SK-N-SH treated with all-trans-retinoic acid at 6 μM for 48 hours (cell line): ENCODE measurements at regions not wholly inside any gene's neighbourhood (a gene's known extent, or its start where the extent isn't known, plus 50 kb on each side); places are given as distances from the start of the nearest gene placed in this dataset.
A peak's percentile ranks its signal among the peaks of the same experiment; 100 is the strongest.

Source experiments
- ATAC-seq: fragments of 200-7000 bp; cut with Tn5 transposase; 3 replicates; pipeline ENCODE4 v1.9.1; 2020; ENCODE audit warnings: mild to moderate bottlenecking, moderate library complexity
- ARNTL ChIP-seq: fragments of 450-650 bp; formaldehyde crosslinking; IDR thresholded peaks from 2 replicates; pipeline ENCODE4 v1.5.0; 2020; ENCODE audit warnings: low read depth, mild to moderate bottlenecking, moderate library complexity, borderline replicate concordance
- BACH2 ChIP-seq: fragments of 250-450 bp; sonication (Bioruptor Pico); IDR thresholded peaks from 2 replicates; pipeline ENCODE4 v1.9.0; 2021; ENCODE audit warnings: mild to moderate bottlenecking, borderline replicate concordance
- CSDC2 ChIP-seq: fragments of 250-450 bp; sonication (Bioruptor Pico); IDR thresholded peaks from 2 replicates; pipeline ENCODE4 v1.5.0; 2020; ENCODE audit warnings: mild to moderate bottlenecking, moderate library complexity
- ESRRG ChIP-seq: fragments of 250-450 bp; sonication (Bioruptor Pico); IDR thresholded peaks from 2 replicates; pipeline ENCODE4 v1.6.1; 2021; ENCODE audit warnings: mild to moderate bottlenecking
- GLIS3 ChIP-seq: fragments of 250-450 bp; sonication (Bioruptor Pico); IDR thresholded peaks from 2 replicates; pipeline ENCODE4 v1.5.0; 2020; ENCODE audit warnings: mild to moderate bottlenecking, moderate library complexity
- ISL1 ChIP-seq: fragments of 250-450 bp; sonication (Bioruptor Pico); IDR thresholded peaks from 2 replicates; pipeline ENCODE4 v2.1.2; 2022; ENCODE audit warnings: mild to moderate bottlenecking, moderate library complexity
- OSR1 ChIP-seq: fragments of 250-450 bp; sonication (Bioruptor Pico); IDR thresholded peaks from 2 replicates; pipeline ENCODE4 v1.8.0; 2022; ENCODE audit warnings: moderate library complexity, mild to moderate bottlenecking, inconsistent platforms
- PPARA ChIP-seq: fragments of 250-450 bp; sonication (Bioruptor Pico); IDR thresholded peaks from 2 replicates; pipeline ENCODE4 v1.5.0; 2020; ENCODE audit warnings: mild to moderate bottlenecking, borderline replicate concordance
- RARB ChIP-seq: fragments of 250-450 bp; sonication (Bioruptor Pico); IDR thresholded peaks from 2 replicates; pipeline ENCODE4 v1.8.0; 2021; ENCODE audit warnings: mild to moderate bottlenecking, moderate library complexity
- SNAI2 ChIP-seq: fragments of 250-450 bp; sonication (Bioruptor Pico); IDR thresholded peaks from 2 replicates; pipeline ENCODE4 v1.5.0; 2020; ENCODE audit warnings: mild to moderate bottlenecking, moderate library complexity
- TCF4 ChIP-seq: fragments of 250-450 bp; sonication (Bioruptor Pico); IDR thresholded peaks from 2 replicates; pipeline ENCODE4 v1.8.0; 2021; ENCODE audit warnings: mild to moderate bottlenecking, moderate library complexity, borderline replicate concordance
- TOX ChIP-seq: fragments of 250-450 bp; sonication (Bioruptor Pico); IDR thresholded peaks from 2 replicates; pipeline ENCODE4 v1.8.0; 2021; ENCODE audit warnings: mild to moderate bottlenecking, moderate library complexity, borderline replicate concordance
- ZC3H10 ChIP-seq: fragments of 250-450 bp; sonication (Bioruptor Pico); IDR thresholded peaks from 2 replicates; pipeline ENCODE4 v1.5.1; 2021; ENCODE audit warnings: mild to moderate bottlenecking, moderate library complexity
- ZFP3 ChIP-seq: fragments of 250-450 bp; sonication (Bioruptor Pico); IDR thresholded peaks from 2 replicates; pipeline ENCODE4 v1.5.0; 2020; ENCODE audit warnings: mild to moderate bottlenecking, moderate library complexity
- ZFP30 ChIP-seq: fragments of 450-650 bp; formaldehyde crosslinking; IDR thresholded peaks from 2 replicates; pipeline ENCODE4 v1.5.0; 2022; ENCODE audit warnings: mild to moderate bottlenecking, moderate library complexity
- ZNF565 ChIP-seq: fragments of 450-650 bp; formaldehyde crosslinking; conservative IDR thresholded peaks from 2 replicates; pipeline ENCODE4 v1.5.0; 2020; ENCODE audit warnings: low read depth, mild to moderate bottlenecking, moderate library complexity
- ZNF70 ChIP-seq: fragments of 450-650 bp; formaldehyde crosslinking; IDR thresholded peaks from 2 replicates; pipeline ENCODE4 v1.5.0; 2020; ENCODE audit warnings: mild to moderate bottlenecking, moderate library complexity
- ZNF8 ChIP-seq: fragments of 450-650 bp; formaldehyde crosslinking; IDR thresholded peaks from 2 replicates; pipeline ENCODE4 v1.5.0; 2020; ENCODE audit warnings: mild to moderate bottlenecking, moderate library complexity
- TF ChIP-seq, protein P1 (sequence below): fragments of 250-450 bp; sonication (Bioruptor Pico); IDR thresholded peaks from 2 replicates; pipeline ENCODE4 v1.5.0; 2020; ENCODE audit warnings: mild to moderate bottlenecking, moderate library complexity
- TF ChIP-seq, protein P2 (sequence below): fragments of 250-450 bp; sonication (Bioruptor Pico); IDR thresholded peaks from 2 replicates; pipeline ENCODE4 v1.8.0; 2020; ENCODE audit warnings: mild to moderate bottlenecking, moderate library complexity, borderline replicate concordance
- TF ChIP-seq, protein P3 (sequence below): fragments of 250-450 bp; sonication (Bioruptor Pico); IDR thresholded peaks from 2 replicates; pipeline ENCODE4 v1.5.1; 2020; ENCODE audit warnings: low read depth, mild to moderate bottlenecking, moderate library complexity
- TF ChIP-seq, protein P4 (sequence below): fragments of 250-450 bp; sonication (Bioruptor Pico); IDR thresholded peaks from 2 replicates; pipeline ENCODE4 v1.8.0; 2021; ENCODE audit warnings: low read depth, mild to moderate bottlenecking, moderate library complexity, borderline replicate concordance
- TF ChIP-seq, protein P5 (sequence below): fragments of 250-450 bp; sonication (Bioruptor Pico); IDR thresholded peaks from 2 replicates; pipeline ENCODE4 v1.5.1; 2021; ENCODE audit warnings: mild to moderate bottlenecking, moderate library complexity

DNA sequence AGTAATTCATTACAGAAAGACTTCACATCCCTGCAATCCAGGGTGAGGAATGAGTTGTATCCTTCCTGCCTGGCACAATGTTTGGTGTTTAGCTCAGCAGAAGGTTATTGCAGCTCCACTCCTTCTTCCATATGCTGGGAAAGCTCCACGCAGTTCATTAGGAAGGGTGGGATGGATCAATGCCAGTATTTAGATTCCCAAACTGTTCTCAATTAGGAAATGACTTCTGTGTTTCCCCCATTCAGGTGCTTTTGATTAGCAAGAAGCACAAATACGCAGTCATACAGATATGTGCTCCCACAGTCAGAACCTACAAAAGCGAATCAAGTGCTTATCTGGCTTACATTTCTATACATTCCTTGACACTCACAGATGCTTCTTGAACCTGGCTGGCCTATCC is 340.6 kb downstream of the NYAP2 start:
- TF ChIP-seq, protein P1, sequence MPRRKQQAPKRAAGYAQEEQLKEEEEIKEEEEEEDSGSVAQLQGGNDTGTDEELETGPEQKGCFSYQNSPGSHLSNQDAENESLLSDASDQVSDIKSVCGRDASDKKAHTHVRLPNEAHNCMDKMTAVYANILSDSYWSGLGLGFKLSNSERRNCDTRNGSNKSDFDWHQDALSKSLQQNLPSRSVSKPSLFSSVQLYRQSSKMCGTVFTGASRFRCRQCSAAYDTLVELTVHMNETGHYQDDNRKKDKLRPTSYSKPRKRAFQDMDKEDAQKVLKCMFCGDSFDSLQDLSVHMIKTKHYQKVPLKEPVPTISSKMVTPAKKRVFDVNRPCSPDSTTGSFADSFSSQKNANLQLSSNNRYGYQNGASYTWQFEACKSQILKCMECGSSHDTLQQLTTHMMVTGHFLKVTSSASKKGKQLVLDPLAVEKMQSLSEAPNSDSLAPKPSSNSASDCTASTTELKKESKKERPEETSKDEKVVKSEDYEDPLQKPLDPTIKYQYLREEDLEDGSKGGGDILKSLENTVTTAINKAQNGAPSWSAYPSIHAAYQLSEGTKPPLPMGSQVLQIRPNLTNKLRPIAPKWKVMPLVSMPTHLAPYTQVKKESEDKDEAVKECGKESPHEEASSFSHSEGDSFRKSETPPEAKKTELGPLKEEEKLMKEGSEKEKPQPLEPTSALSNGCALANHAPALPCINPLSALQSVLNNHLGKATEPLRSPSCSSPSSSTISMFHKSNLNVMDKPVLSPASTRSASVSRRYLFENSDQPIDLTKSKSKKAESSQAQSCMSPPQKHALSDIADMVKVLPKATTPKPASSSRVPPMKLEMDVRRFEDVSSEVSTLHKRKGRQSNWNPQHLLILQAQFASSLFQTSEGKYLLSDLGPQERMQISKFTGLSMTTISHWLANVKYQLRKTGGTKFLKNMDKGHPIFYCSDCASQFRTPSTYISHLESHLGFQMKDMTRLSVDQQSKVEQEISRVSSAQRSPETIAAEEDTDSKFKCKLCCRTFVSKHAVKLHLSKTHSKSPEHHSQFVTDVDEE (CRISPR knock-in tag) = no peak
- TF ChIP-seq GLIS3 (CRISPR knock-in tag) = no peak
- no peak for TF ChIP-seq TCF4 (CRISPR knock-in tag)
- TF ChIP-seq SNAI2 (CRISPR knock-in tag) = no peak
- TF ChIP-seq ISL1 (CRISPR knock-in tag) = no peak
- TF ChIP-seq, protein P2, sequence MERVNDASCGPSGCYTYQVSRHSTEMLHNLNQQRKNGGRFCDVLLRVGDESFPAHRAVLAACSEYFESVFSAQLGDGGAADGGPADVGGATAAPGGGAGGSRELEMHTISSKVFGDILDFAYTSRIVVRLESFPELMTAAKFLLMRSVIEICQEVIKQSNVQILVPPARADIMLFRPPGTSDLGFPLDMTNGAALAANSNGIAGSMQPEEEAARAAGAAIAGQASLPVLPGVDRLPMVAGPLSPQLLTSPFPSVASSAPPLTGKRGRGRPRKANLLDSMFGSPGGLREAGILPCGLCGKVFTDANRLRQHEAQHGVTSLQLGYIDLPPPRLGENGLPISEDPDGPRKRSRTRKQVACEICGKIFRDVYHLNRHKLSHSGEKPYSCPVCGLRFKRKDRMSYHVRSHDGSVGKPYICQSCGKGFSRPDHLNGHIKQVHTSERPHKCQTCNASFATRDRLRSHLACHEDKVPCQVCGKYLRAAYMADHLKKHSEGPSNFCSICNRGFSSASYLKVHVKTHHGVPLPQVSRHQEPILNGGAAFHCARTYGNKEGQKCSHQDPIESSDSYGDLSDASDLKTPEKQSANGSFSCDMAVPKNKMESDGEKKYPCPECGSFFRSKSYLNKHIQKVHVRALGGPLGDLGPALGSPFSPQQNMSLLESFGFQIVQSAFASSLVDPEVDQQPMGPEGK (CRISPR knock-in tag) = no peak
- TF ChIP-seq TOX (CRISPR knock-in tag) = no peak
- TF ChIP-seq ZFP30 (CRISPR knock-in tag) = no peak
- TF ChIP-seq ZNF565 (CRISPR knock-in tag) = no peak
- TF ChIP-seq ZC3H10 (CRISPR knock-in tag) = no peak
- no peak for TF ChIP-seq BACH2 (CRISPR knock-in tag)
- TF ChIP-seq ARNTL (CRISPR knock-in tag) = no peak
- TF ChIP-seq, protein P3, sequence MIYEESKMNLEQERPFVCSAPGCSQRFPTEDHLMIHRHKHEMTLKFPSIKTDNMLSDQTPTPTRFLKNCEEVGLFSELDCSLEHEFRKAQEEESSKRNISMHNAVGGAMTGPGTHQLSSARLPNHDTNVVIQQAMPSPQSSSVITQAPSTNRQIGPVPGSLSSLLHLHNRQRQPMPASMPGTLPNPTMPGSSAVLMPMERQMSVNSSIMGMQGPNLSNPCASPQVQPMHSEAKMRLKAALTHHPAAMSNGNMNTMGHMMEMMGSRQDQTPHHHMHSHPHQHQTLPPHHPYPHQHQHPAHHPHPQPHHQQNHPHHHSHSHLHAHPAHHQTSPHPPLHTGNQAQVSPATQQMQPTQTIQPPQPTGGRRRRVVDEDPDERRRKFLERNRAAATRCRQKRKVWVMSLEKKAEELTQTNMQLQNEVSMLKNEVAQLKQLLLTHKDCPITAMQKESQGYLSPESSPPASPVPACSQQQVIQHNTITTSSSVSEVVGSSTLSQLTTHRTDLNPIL (CRISPR knock-in tag) = no peak
- no peak for TF ChIP-seq OSR1 (CRISPR knock-in tag)
- TF ChIP-seq, protein P4, sequence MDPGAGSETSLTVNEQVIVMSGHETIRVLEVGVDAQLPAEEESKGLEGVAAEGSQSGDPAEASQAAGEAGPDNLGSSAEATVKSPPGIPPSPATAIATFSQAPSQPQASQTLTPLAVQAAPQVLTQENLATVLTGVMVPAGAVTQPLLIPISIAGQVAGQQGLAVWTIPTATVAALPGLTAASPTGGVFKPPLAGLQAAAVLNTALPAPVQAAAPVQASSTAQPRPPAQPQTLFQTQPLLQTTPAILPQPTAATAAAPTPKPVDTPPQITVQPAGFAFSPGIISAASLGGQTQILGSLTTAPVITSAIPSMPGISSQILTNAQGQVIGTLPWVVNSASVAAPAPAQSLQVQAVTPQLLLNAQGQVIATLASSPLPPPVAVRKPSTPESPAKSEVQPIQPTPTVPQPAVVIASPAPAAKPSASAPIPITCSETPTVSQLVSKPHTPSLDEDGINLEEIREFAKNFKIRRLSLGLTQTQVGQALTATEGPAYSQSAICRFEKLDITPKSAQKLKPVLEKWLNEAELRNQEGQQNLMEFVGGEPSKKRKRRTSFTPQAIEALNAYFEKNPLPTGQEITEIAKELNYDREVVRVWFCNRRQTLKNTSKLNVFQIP (CRISPR knock-in tag) = no peak
- no peak for TF ChIP-seq ESRRG (CRISPR knock-in tag)
- TF ChIP-seq, protein P5, sequence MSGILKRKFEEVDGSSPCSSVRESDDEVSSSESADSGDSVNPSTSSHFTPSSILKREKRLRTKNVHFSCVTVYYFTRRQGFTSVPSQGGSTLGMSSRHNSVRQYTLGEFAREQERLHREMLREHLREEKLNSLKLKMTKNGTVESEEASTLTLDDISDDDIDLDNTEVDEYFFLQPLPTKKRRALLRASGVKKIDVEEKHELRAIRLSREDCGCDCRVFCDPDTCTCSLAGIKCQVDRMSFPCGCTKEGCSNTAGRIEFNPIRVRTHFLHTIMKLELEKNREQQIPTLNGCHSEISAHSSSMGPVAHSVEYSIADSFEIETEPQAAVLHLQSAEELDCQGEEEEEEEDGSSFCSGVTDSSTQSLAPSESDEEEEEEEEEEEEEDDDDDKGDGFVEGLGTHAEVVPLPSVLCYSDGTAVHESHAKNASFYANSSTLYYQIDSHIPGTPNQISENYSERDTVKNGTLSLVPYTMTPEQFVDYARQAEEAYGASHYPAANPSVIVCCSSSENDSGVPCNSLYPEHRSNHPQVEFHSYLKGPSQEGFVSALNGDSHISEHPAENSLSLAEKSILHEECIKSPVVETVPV (CRISPR knock-in tag) = no peak
- no peak for TF ChIP-seq CSDC2 (CRISPR knock-in tag)
- TF ChIP-seq PPARA (CRISPR knock-in tag) = no peak
- TF ChIP-seq ZNF70 (CRISPR knock-in tag) = no peak
- peak; percentile 58 for ATAC-seq

DNA sequence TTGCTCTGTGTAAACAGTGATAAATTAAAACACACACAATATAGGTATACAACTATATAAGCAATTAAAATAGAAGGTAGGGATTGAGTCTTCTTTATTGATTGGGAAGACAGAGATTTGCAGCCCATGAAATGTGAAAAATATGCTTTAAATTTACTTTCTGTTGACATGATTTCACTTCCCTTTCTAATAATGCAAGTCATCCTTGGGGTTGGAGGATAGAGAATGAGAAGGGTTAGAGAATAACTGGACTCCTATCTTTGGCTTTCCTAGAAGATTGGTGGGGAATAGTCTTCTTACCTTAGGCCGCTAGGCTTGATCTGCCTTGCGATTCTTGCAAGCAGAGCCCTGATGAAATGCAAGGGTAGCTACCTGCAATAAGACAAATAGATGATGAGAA is 339.8 kb downstream of the NYAP2 start:
- ATAC-seq = no peak
- TF ChIP-seq, protein P3 (CRISPR knock-in tag) = no peak
- TF ChIP-seq ZC3H10 (CRISPR knock-in tag) (no peak), OSR1 (CRISPR knock-in tag) (no peak), ZFP3 (CRISPR knock-in tag) (no peak), ISL1 (CRISPR knock-in tag) (no peak), RARB (CRISPR knock-in tag) (no peak), ZNF8 (CRISPR knock-in tag) (no peak), TCF4 (CRISPR knock-in tag) (no peak), ZFP30 (CRISPR knock-in tag) (no peak), GLIS3 (CRISPR knock-in tag) (no peak), PPARA (CRISPR knock-in tag) (no peak), ZNF565 (CRISPR knock-in tag) (no peak), ESRRG (CRISPR knock-in tag) (no peak), TOX (CRISPR knock-in tag) (no peak)
- TF ChIP-seq, protein P2 (CRISPR knock-in tag) = no peak
- TF ChIP-seq, protein P5 (CRISPR knock-in tag) = no peak
- TF ChIP-seq, protein P4 (CRISPR knock-in tag) = no peak
